ENCODE measurements at regions not wholly inside any gene's neighbourhood (a gene's known extent, or its start where the extent isn't known, plus 50 kb on each side); places are given as distances from the start of the nearest gene placed in this dataset.

DNA sequence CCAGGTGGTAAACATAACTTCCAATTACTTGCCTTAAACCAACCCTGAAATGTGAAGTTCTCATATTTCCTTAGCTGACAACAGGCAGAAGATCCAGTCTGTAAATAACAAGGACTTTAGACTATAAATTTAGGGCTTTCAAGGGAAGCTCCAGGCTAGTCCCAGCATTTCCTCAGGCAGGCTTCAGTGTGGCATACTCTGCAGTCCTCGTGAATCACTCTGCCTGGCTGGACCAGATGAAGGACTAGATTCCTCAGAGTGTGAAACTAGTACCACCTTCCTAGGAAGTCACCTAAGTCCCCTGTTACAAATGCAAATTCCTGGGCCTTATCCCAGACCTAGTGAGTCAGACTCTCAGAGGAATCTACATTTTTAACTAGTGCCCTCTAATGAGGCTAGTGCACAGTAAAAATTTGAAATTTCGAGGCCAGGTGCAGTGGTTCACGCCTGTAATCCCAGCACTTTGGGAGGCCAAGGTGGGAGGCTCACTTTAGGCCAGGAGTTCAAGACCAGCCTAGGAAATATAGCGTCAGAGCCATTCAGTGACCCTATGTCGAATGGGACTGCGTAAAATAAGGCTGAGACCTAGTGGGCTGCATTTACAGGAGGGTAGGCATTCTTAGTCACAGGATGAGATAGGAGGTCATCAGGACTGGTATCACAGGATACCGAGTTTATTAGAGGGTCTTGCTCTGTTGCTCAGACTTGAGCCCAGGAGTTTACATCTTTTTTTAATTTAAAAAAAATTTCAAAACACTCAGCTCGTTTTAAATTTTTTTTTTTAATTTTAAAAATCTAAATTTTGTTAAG is 279.6 kb upstream of the JARID2 start:
- no peak for DNase-seq

- no peak for DNase-seq
Observed at GRCh38 chr6:14966906-14967711, 278.8 kb upstream of the JARID2 start.

- no peak for DNase-seq
Observed at GRCh38 chr6:14968056-14968637, 277.7 kb upstream of the JARID2 start.

- DNase-seq, result no peak
Observed at GRCh38 chr6:14969126-14969525, 276.7 kb upstream of the JARID2 start.

GRCh38 chr6:14972379-14973067 is 273.3 kb upstream of the JARID2 start:
- DNase-seq, result no peak

DNA sequence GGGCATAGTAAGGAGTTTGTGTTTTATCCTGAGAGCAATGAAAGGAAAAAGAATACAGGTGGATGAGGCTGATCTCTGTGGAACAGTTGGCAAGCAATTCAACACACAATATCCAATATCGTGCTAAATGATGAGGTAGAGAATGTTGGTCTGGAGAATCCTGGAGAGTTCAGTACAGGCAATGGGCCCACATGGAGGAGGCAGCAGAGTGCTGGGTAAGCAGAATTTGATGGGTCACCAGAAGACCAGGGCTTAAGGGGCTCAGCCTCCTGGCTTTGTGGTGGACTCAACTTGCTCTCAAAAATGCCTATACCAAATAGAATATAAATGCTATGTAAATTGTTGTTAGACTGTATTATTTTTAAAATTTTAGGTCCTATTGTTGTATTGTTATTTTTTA is 271.5 kb upstream of the JARID2 start:
- DNase-seq, result no peak

DNA sequence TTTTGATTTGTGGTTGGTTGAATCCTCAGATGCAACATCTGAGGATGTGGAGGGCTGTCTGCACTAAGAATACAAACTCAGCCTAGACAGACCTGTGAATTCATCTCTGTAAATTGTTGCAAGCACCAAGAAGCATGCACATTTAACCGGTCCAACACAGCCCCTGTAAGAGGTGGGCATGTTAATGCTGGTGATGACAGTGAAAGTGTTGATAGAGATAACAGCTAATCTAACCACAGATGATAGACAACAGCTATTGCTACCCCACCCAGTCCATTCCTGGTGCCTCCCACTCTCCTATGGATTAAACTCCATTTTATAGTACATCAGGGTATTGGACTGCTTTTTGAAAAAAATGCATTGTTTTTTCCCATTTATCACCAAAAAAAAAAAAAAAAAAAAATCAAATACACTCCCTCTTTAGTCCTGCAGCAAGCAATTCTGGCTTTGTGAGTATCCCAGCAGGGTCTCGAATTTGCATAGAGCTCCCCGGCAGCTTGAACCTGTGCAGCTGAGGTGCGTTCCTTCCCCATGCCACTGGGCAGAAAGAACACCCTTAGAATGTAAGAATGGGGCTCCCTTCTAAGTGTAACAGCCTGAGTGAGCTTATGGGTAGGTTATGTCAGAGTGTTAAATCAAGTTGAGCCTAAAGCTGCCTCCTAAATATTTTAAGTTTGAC is 270.9 kb upstream of the JARID2 start:
- no peak for DNase-seq

DNA sequence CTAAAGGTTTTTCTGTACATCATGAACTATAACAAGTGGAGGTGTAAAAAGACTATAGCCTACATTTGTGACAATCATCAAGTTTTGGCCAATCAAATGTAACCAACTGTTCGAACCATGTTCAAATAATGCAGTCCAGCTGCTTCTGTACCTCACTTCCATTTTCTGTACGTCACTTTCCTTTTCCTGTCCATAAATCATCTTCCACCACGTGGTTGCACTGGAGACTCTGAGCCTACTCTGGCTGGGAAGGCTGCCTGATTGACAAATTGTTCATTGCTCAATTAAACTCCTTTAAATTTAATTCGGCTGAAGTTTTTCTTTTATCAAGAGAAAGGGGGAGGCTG is 270.4 kb upstream of the JARID2 start:
- no peak for DNase-seq

DNA sequence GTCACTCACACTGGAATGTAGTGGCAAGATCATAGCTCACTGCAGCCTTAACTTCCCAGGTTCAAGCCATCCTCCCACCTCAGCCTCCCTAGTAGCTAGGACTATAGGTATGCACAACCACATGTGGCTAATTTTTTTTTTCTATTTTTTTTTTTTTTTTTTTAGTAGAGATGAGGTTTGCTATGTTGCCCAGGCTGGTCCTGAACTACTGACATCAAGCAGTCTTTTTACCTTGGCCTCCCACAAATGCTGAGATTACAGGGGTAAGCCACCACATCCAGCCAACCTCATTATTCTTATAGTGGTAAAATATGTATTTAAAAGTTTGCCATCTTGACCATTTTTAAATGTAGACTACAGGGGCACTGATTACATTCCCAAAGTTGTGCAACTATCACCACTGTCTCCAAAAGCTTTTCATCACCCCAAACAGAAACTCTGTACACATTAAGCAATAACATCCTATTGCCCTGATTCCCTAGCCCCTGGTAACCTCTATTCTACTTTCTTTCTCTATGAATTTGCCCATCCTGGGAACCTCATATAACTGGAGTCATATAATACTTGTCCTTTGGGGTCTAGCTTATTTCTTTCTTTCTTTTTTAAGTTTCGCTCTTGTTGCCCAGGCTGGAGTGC is 268.0 kb upstream of the JARID2 start:
- DNase-seq, result no peak

GRCh38 chr6:14981960-14982359 is 263.9 kb upstream of the JARID2 start:
- DNase-seq, result no peak

GRCh38 chr6:14983599-14984518 is 262.0 kb upstream of the JARID2 start:
- DNase-seq, result no peak

GRCh38 chr6:14984519-14984853 is 261.4 kb upstream of the JARID2 start:
- no peak for DNase-seq

DNA sequence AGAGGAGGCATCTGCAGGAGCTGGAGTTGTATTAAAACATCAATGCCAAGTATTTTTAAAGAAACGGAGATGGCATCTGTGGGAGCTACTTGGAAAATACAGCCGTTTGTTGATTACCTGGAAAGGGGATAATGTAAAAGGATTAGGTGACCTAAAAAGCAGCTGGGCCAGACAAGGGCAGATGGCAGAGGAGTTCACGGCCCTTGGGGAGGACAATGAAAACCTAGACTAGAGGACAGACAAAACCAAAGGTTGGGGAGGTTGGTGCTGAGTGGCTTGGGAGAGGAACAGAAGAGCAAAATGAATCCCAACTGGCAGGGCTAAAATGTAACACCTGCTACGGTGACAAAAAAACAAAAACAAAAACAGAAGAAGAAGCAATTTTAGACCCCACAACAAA is 260.5 kb upstream of the JARID2 start:
- DNase-seq, result no peak

DNA sequence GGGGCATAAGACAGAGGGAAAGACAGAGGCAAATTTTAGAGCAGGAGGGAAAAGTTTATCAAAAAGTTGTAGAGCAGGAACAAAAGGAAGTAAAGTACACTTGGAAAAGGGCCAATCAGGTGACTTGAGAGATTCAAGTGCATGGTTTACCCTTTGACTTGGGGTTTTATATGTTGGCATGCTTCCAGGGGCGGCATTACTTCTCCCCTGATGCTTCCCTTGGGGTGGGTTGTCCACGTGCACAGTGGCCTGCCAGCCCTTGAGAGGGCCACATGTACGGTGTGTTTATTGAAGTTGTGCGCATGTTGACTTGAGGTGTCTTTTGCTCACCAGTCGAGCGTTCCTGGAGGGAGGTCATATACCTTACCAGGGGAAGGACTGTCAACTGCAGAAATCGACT is 259.5 kb upstream of the JARID2 start:
- no peak for DNase-seq

DNA sequence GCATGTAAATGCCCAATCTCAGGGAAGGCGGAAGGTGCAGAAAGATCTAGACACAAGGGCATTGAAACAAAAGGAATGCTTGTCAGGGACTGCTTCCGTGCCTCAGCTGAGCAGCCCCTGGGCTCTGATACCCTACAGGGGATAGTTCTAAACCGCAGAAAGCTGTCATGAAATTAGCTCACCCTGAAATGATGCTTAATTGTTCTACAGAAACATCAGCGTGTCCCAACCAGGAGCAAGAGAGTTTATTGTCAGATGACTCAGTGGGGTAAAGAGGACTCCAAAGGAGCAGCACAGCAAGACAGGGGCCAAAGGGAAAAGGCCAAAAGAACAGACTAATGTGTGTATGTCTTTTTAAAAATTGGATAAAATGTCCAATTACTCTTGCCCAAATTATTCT is 258.4 kb upstream of the JARID2 start:
- no peak for DNase-seq

GRCh38 chr6:14992382-14992781 is 253.5 kb upstream of the JARID2 start:
- no peak for DNase-seq

DNA sequence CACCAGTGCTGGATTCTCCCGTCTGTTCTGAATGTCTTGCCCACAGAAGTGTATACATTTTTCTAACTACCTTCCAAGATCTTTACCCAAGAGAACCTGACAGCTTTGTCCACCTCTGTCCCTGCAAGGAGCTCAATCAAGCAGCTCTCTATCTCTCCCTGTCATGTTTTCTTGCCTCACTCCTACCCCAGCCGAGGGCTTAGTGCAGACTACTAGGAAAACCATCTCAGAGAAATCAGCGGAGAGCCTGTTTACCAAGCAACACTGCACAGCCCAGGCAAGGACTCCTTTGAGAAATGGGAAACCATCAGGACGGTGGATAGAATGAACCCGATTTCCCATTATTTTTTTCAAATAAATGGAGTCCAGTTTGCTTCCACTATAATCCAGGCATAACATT is 250.7 kb upstream of the JARID2 start:
- no peak for DNase-seq

- no peak for DNase-seq
Observed at GRCh38 chr6:14995966-14996602, 249.8 kb upstream of the JARID2 start.

DNA sequence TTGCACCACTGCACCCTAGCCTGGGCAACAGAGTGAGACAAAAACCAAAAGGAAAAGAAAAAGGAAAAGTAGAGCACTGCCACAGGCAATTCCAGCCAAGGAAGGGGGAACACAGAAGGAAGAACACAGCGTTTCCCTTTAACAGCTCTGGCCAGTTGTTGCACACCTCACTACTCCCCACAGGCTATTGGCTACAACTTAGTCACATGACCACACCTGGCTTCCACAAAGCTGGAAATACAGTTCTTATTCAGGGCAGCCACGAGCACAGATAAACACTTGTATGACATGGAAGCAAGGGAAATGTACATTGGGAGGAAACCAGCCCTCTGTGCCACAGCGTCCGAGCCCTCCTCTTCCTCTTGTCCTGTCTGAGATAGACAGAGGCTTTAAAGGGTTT is 249.0 kb upstream of the JARID2 start:
- no peak for DNase-seq

DNA sequence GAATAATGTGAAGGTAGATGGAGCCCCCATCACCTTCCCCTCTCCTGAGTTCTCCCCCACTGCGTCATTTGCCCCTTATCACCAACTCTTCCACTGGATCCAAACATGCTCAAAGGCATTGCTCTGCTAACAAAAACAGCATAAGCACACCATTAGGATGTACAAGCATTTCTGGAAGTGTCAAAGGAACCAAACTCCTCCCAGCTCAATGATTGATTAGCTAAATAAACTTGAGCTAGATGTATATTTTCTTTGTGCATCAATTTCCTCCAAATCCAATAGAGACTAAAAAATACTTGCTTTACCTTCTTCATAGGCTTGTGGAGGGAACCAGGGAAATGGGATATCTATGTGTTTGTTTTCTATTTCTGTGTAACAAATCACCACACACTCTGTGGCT is 248.4 kb upstream of the JARID2 start:
- no peak for DNase-seq

DNA sequence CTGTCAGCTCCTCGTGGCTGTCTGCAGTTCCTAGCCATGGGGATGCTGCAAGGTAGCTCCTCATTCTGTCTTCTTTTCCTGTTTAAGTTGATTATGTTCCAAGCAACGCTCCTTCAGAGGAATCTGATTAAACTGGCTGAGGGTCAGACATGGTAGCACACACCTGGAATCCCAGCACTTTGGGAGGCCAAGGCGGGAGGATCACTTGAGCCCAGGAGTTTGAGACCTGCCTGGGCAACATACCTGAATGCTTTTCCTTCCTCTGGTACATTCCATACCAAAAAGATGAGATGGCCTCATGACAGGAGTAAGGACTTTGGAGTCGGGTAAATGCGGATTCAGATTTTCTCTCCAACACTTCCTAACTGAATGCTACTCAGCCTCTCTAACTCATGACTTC is 246.8 kb upstream of the JARID2 start:
- no peak for DNase-seq

All from CD4-positive, alpha-beta T cell treated with Interleukin-21 for 1 hour (primary cell).